ENCODE measurements at regions not wholly inside any gene's neighbourhood (a gene's known extent, or its start where the extent isn't known, plus 50 kb on each side); places are given as distances from the start of the nearest gene placed in this dataset.

GRCh38 chr1:168636200-168636599 is 59.8 kb downstream of the XCL1 start:
- TF ChIP-seq CTCF (IDR thresholded peaks at IDR 0.05) (no peak), POLR2A (IDR thresholded peaks at IDR 0.05) (no peak)

Data from lower leg skin (tissue), 3 donors.